GM13977 (cell line): ENCODE measurements at regions not wholly inside any gene's neighbourhood (a gene's known extent, or its start where the extent isn't known, plus 50 kb on each side); places are given as distances from the start of the nearest gene placed in this dataset.

ENCODE experiments used
- DNase-seq: peaks from one replicate; pipeline ENCODE4 v3.0.0; 2012; ENCODE audit warnings: low spot score
- in situ Hi-C: fragments of 300-500 bp; cut with MboI; formaldehyde crosslinking; loops from one replicate; pipeline ENCODE4 v1.12.0; 2022; ENCODE audit warnings: low sequenced_read_pairs, low pct_unique_long_range_greater_than_20kb, mixed read lengths, inconsistent platforms; ENCODE audit not compliant: unreplicated experiment
- TF ChIP-seq, protein P1 (sequence below): IDR thresholded peaks from 2 replicates; pipeline ENCODE4 v1.5.1; 2012; ENCODE audit warnings: mild to moderate bottlenecking, control low read depth; ENCODE audit not compliant: insufficient read depth; ENCODE audit errors: extremely low read depth, missing control alignments

DNA sequence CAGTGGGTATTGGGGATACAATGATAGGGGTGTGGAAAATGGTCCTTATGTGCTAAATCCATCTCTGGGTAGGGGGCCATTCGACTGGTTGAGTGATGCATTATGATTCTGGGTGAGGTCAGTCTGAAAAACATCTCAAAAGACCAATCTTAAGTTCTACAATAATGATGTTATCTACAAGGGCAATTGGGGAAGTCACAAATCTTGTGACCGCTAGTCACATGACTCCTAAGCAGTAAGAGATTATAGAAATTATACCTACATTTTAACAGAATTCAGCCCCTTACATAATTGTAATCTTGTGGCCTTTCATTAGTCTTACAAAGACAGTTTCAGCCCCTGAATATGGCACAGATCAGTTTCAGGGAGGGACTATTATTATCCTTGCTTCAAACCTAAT lies 224.7 kb downstream of the PIK3R1 start:
- TF ChIP-seq, protein P1, sequence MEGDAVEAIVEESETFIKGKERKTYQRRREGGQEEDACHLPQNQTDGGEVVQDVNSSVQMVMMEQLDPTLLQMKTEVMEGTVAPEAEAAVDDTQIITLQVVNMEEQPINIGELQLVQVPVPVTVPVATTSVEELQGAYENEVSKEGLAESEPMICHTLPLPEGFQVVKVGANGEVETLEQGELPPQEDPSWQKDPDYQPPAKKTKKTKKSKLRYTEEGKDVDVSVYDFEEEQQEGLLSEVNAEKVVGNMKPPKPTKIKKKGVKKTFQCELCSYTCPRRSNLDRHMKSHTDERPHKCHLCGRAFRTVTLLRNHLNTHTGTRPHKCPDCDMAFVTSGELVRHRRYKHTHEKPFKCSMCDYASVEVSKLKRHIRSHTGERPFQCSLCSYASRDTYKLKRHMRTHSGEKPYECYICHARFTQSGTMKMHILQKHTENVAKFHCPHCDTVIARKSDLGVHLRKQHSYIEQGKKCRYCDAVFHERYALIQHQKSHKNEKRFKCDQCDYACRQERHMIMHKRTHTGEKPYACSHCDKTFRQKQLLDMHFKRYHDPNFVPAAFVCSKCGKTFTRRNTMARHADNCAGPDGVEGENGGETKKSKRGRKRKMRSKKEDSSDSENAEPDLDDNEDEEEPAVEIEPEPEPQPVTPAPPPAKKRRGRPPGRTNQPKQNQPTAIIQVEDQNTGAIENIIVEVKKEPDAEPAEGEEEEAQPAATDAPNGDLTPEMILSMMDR, result no peak
- in situ Hi-C loops, result no loop called here
- DNase-seq, result no peak

DNA sequence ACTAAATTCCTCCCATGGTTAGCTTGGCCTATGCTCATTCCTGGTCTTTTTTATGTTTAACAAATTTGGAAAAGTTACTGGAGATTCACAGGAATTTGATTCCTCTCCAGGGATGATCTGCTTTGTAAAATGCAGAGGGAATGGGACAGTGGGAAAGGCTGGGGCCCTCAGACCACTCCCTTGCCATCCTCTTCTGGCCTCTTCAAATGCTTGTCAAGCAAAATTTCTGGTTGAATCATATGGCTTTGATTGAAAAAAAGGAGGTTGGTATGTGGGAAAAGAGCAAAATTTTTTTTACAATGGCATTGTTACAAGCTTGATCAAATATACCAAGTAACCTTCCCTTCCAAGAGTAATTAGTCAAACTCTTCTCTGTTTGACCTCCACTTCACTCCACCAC lies 225.1 kb downstream of the PIK3R1 start:
- in situ Hi-C loops, result no loop called here
- TF ChIP-seq, protein P1, result no peak
- no peak for DNase-seq

DNA sequence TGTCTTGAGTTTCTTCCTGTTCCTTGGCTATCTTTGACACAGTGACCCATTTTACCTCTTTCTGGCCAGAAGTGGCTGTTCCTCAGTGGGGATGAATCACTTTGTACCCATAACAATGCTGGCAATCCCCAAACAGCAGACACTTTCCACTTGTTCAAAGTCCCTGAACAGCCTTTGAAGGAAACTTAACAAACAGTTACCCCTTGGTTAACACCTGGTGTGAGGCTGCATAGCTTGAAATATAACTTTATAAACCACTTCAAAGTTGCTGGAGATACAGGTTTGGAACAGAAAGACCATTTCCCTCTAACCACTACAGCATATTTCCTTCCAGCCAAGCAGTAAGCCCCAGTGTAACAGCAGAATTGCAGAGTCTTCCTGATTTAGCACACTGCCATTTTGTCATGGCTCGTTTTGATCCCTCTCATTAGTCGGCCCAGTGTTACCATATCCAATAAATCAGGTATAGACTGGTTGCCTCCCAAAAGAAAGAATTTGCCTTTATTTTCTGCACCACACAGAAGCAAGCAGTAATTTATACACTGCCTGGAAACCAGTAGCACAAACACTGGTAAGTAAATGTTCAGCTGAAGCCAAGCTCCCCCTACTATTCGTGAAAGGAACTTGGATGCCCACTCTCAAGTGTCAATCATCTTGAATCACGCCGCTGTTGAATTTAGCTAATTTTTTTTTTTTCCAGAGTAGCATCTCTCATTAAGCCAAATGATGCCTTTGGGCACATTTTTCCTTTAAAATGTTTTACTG lies 225.9 kb downstream of the PIK3R1 start:
- DNase-seq, result no peak
- TF ChIP-seq, protein P1, result no peak
- in situ Hi-C loops, result no loop called here

DNA sequence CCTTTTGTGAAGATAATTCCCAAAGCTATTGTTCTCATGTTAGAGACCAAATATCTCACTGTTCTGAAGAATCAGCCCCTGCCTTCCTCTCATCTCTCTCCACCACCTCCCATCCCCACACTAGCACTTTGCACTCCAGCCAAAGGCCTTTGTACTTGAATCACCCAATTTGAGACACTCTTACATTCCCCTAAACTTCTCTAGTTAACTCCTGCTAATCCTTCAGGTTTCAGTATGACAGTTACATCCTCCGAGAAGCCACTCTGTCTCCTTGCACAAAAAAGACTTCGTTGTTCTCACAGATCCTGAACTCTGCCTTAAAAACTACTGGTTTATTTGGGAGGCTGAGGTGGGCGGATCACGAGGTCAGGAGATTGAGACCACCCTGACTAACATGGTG lies 227.5 kb downstream of the PIK3R1 start:
- in situ Hi-C loops, result no loop called here
- TF ChIP-seq, protein P1, result no peak
- no peak for DNase-seq

DNA sequence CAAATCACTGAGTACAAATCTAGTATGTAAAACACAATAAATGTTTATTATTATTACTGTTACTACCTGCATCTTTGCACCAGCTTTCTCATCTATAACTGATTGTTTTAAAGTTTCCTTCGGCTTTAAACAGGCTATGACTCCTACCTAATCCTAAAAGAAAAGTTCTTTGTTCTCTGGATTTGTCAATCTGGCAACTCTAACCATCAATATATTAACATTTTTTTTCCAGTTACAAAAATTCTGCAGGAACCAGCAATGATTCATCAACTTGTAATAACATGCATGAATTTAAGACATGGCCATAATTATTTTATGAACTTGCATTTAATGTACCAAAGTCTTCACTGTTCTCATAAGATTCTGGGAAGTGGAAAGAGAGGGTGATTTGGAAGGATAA lies 228.5 kb downstream of the PIK3R1 start:
- DNase-seq, result no peak
- in situ Hi-C loops, result no loop called here
- TF ChIP-seq, protein P1, result no peak

DNA sequence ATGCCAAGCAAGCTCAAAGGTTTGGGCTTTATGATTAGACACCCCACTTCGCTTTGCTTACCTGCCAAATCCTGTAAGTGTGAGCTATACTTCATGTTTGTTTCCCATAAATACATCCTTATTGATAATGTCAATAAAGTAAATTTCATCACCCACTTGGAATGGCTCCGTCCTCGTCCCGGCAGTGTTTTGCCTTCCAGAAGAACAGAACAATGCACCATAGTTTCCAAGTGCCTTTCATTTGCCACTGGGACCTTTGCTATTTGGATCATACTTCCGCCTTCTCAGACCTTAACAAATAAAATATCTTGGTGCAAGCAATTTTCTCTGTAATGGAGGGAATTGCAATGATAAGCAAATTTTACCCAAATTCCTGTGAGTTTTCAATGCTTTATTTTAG lies 229.3 kb downstream of the PIK3R1 start:
- no peak for DNase-seq
- TF ChIP-seq, protein P1, result no peak
- in situ Hi-C loops, result no loop called here
